CD4-positive, alpha-beta T cell (primary cell): ENCODE measurements at regions not wholly inside any gene's neighbourhood (a gene's known extent, or its start where the extent isn't known, plus 50 kb on each side); places are given as distances from the start of the nearest gene placed in this dataset.

ENCODE experiments used
- ATAC-seq: fragments of 200-7000 bp; cut with Tn5 transposase; one replicate; pipeline ENCODE4 v1.10.0; 2022; ENCODE audit warnings: mild to moderate bottlenecking; ENCODE audit not compliant: poor library complexity
- CTCF ChIA-PET: fragments of 350-600 bp; sonication (Branson Sonifier 250); formaldehyde crosslinking; loops from one replicate; lab custom pipeline; 2021; ENCODE audit warnings: antibody characterized with exemption, inconsistent platforms; lab: Charles Lee
- POLR2A ChIA-PET: fragments of 350-600 bp; sonication (Branson Sonifier 250); formaldehyde crosslinking; loops from one replicate; lab custom pipeline; 2021; ENCODE audit warnings: antibody characterized with exemption, inconsistent platforms; lab: Charles Lee
- DNase-seq, 14 experiments: peaks; one replicate each; pipeline ENCODE4 v3.0.0-alpha.2; 2013 to 2020; ENCODE audit warnings: mixed read lengths in 2 of 14
- H3K27ac ChIP-seq, 2 donors: one replicate each; pipeline versions ENCODE4 v1.5.1 to v1.7.0; 2013; ENCODE audit warnings: low read length in 2 of 2, low read depth in 1 of 2, mild to moderate bottlenecking in 1 of 2
- H3K27me3 ChIP-seq, 2 experiments: 1 replicate in 1 of 2; 2 replicates in 1 of 2; pipeline versions ENCODE4 v1.6.1 to v1.7.0; 2013; ENCODE audit warnings: low read length in 2 of 2, control low read depth in 1 of 2, mild to moderate bottlenecking in 1 of 2, moderate library complexity in 1 of 2; ENCODE audit not compliant: insufficient read depth in 2 of 2, control insufficient read depth in 1 of 2
- H3K36me3 ChIP-seq: one replicate; pipeline ENCODE4 v1.6.1; 2013; ENCODE audit warnings: low read length, control low read depth; ENCODE audit not compliant: insufficient read depth
- H3K4me1 ChIP-seq: one replicate; pipeline ENCODE4 v1.6.1; 2013; ENCODE audit warnings: low read length, control low read depth; ENCODE audit not compliant: insufficient read depth
- H3K4me3 ChIP-seq: one replicate; pipeline ENCODE4 v1.5.1; 2013; ENCODE audit warnings: mild to moderate bottlenecking, low read length, moderate library complexity
- H3K9me3 ChIP-seq, 2 experiments: 1 replicate in 1 of 2; 2 replicates in 1 of 2; pipeline versions ENCODE4 v1.6.1 to v1.7.0; 2013; ENCODE audit warnings: low read length in 2 of 2, mild to moderate bottlenecking in 2 of 2, control low read depth in 1 of 2, moderate library complexity in 1 of 2; ENCODE audit not compliant: control insufficient read depth in 1 of 2, insufficient read depth in 1 of 2
- H3K27ac Mint-ChIP-seq: one replicate; pipeline ENCODE4 v1.8.0; 2020; ENCODE audit warnings: mixed read lengths
- H3K27me3 Mint-ChIP-seq: one replicate; pipeline ENCODE4 v1.8.0; 2021; ENCODE audit warnings: mixed read lengths
- H3K36me3 Mint-ChIP-seq: one replicate; pipeline ENCODE4 v1.8.0; 2021; ENCODE audit warnings: low read depth, mixed read lengths
- H3K4me1 Mint-ChIP-seq: one replicate; pipeline ENCODE4 v1.8.0; 2021; ENCODE audit warnings: low read depth, mixed read lengths
- H3K4me3 Mint-ChIP-seq: one replicate; pipeline ENCODE4 v1.8.0; 2020; ENCODE audit warnings: mild to moderate bottlenecking, mixed read lengths
- H3K9me3 Mint-ChIP-seq: one replicate; pipeline ENCODE4 v1.8.0; 2020; ENCODE audit warnings: mixed read lengths
- intact Hi-C, 2 experiments: fragments of 100-400 bp; cut with DNase I in 1 of 2; cut with micrococcal nuclease in 1 of 2; formaldehyde crosslinking; loops; one replicate each; pipeline versions ENCODE4 v1.15.1 to v1.9.0; 2023 to 2025; cut with DNase I, micrococcal nuclease
- TF ChIP-seq, protein P1 (sequence below): fragments of 200-600 bp; IDR thresholded peaks from one replicate; pipeline ENCODE4 v1.8.0; 2022; ENCODE audit warnings: antibody characterized with exemption, mild to moderate bottlenecking

DNA sequence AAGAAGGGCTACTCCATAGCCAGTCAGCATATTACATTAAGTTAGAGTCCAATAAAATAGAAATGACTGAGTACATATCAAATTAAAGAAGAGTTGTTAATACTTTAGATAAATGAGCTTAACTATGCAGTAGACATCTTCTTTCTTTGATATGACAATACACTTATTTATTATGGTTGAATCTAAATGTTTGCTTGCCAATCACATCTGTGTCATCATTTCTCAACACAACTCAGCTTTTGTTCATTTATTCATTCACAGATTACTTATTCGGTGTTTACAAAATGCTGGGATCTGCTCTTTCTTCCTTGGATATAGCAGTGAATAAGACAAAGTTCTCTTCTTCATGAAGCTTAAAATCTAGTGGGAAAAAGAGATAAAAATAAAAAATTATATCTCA is 614.6 kb upstream of the ATP2B1 start:
- no peak overlapping the region for H3K4me3 Mint-ChIP-seq
- Histone ChIP-seq H3K4me1 (no peaks in the 10 kb centered on the region), H3K9me3 (no peaks in the 10 kb centered on the region), H3K27me3 (no peaks in the 10 kb centered on the region), H3K27ac (no peak overlapping the region), H3K4me3 (no peak overlapping the region), H3K36me3 (no peaks in the 10 kb centered on the region)
- H3K36me3 Mint-ChIP-seq = no peaks in the 10 kb centered on the region
- POLR2A ChIA-PET = no interaction called here
- DNase-seq (no peak), ATAC-seq (no peak)
- H3K9me3 Mint-ChIP-seq = no peaks in the 10 kb centered on the region
- CTCF ChIA-PET = no interaction called here
- intact Hi-C loops = no loop called here
- H3K27ac Mint-ChIP-seq = no peak overlapping the region
- no peaks in the 10 kb centered on the region for H3K27me3 Mint-ChIP-seq
- H3K4me1 Mint-ChIP-seq = no peaks in the 10 kb centered on the region
- TF ChIP-seq, protein P1, sequence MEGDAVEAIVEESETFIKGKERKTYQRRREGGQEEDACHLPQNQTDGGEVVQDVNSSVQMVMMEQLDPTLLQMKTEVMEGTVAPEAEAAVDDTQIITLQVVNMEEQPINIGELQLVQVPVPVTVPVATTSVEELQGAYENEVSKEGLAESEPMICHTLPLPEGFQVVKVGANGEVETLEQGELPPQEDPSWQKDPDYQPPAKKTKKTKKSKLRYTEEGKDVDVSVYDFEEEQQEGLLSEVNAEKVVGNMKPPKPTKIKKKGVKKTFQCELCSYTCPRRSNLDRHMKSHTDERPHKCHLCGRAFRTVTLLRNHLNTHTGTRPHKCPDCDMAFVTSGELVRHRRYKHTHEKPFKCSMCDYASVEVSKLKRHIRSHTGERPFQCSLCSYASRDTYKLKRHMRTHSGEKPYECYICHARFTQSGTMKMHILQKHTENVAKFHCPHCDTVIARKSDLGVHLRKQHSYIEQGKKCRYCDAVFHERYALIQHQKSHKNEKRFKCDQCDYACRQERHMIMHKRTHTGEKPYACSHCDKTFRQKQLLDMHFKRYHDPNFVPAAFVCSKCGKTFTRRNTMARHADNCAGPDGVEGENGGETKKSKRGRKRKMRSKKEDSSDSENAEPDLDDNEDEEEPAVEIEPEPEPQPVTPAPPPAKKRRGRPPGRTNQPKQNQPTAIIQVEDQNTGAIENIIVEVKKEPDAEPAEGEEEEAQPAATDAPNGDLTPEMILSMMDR = no peak

DNA sequence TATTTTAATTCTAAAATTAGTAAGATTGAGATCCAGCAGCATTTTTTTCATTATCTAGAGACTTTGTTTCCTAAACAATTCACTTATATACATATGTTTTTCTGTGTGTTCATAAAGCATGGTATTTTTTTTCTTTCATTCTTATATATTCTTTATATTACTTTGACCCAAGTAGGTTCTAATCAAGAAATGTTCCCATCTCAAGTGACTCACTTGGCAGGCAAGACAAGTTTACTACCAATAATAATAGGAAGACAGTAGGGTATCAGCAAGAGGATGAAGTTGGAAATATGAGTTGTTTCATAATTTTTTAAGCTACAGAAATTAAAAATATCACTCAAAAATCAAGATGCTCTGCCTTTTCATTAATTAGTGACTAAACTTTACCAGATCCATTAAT is 613.4 kb upstream of the ATP2B1 start:
- H3K27ac Mint-ChIP-seq = no peak overlapping the region
- H3K27me3 Mint-ChIP-seq = no peaks in the 10 kb centered on the region
- Histone ChIP-seq H3K36me3 (no peaks in the 10 kb centered on the region), H3K27me3 (no peaks in the 10 kb centered on the region), H3K9me3 (no peaks in the 10 kb centered on the region), H3K4me3 (no peak overlapping the region), H3K4me1 (no peaks in the 10 kb centered on the region), H3K27ac (no peak overlapping the region)
- H3K36me3 Mint-ChIP-seq = no peaks in the 10 kb centered on the region
- ChIA-PET CTCF (no interaction called here), POLR2A (no interaction called here)
- H3K4me1 Mint-ChIP-seq = no peaks in the 10 kb centered on the region
- no peak for DNase-seq
- intact Hi-C loops = no loop called here
- H3K4me3 Mint-ChIP-seq = no peak overlapping the region
- ATAC-seq = no peak
- H3K9me3 Mint-ChIP-seq = no peaks in the 10 kb centered on the region
- TF ChIP-seq, protein P1 = no peak

DNA sequence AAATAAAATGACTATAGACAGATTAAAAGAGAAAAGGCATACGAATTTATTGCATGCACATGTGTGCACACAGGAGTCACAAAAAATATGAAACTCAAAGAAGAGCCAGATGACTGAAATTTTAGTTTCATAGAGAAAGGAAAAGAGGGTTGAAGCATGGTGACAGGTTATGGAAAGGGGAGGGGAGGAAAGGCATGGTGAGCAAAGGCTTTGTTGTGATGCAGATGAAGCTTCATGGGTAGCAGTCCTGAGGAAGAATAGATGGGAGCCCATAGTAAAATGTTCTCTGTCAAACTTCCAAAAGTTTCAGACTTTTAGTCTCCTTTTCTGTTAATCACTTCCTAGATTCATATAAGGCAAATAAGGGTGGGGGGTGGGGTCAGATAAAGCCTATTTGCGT is 612.7 kb upstream of the ATP2B1 start:
- intact Hi-C loops = no loop called here
- DNase-seq (no peak), ATAC-seq (no peak)
- H3K27me3 Mint-ChIP-seq = no peaks in the 10 kb centered on the region
- H3K4me3 Mint-ChIP-seq = no peak overlapping the region
- TF ChIP-seq, protein P1 = no peak
- CTCF ChIA-PET = no interaction called here
- H3K36me3 ChIP-seq = no peaks in the 10 kb centered on the region
- no peak overlapping the region for H3K4me3 ChIP-seq
- H3K27ac ChIP-seq = no peak overlapping the region
- H3K36me3 Mint-ChIP-seq = no peaks in the 10 kb centered on the region
- H3K9me3 Mint-ChIP-seq = no peaks in the 10 kb centered on the region
- no peak overlapping the region for H3K27ac Mint-ChIP-seq
- H3K9me3 ChIP-seq = no peaks in the 10 kb centered on the region
- H3K4me1 Mint-ChIP-seq = no peaks in the 10 kb centered on the region
- no peaks in the 10 kb centered on the region for H3K4me1 ChIP-seq
- no peaks in the 10 kb centered on the region for H3K27me3 ChIP-seq
- POLR2A ChIA-PET = no interaction called here
